Panc1 (cell line): ENCODE measurements at regions not wholly inside any gene's neighbourhood (a gene's known extent, or its start where the extent isn't known, plus 50 kb on each side); places are given as distances from the start of the nearest gene placed in this dataset.

Experiments
- CTCF ChIP-seq: fragments of 450-650 bp; IDR thresholded peaks from 2 replicates; pipeline ENCODE4 v1.5.1; 2017; ENCODE audit warnings: mild to moderate bottlenecking
- POLR2AphosphoS5 ChIP-seq: IDR thresholded peaks from 2 replicates; pipeline ENCODE4 v1.6.1; 2012; ENCODE audit warnings: mild to moderate bottlenecking, low read depth, low read length, moderate library complexity
- REST ChIP-seq, 2 experiments: IDR thresholded peaks; 2 replicates each; pipeline ENCODE4 v1.6.1; 2011 to 2012; ENCODE audit warnings: low read depth in 2 of 2, control low read depth in 1 of 2, low read length in 1 of 2, mild to moderate bottlenecking in 1 of 2, moderate library complexity in 1 of 2; ENCODE audit not compliant: insufficient read depth in 1 of 2

GRCh38 chr2:506451-506850, 170.8 kb downstream of the TMEM18 start:
- TF ChIP-seq CTCF = no peak
- TF ChIP-seq REST (IDR thresholded peaks at IDR 0.05; ENCODE audit: insufficient read depth in 1 of 2, low read depth in 2 of 2, low read length in 1 of 2) = no peak
- no peak for TF ChIP-seq POLR2AphosphoS5
